ENCODE measurements at regions not wholly inside any gene's neighbourhood (a gene's known extent, or its start where the extent isn't known, plus 50 kb on each side); places are given as distances from the start of the nearest gene placed in this dataset.

- Histone ChIP-seq H3K36me3 (no peaks in the 10 kb centered on the region), H3K27me3 (no peaks in the 10 kb centered on the region), H3K4me3 (no peak overlapping the region), H3K9me3 (no peaks in the 10 kb centered on the region), H3K4me1 (no peaks in the 10 kb centered on the region), H3K27ac (no peak overlapping the region)
- intact Hi-C loops (cut with DNase I; ENCODE audit: low total_unique reads), result no loop called here
- DNase-seq (ENCODE audit: low spot score in 2 of 2), result no peak
- TF ChIP-seq, protein P1, sequence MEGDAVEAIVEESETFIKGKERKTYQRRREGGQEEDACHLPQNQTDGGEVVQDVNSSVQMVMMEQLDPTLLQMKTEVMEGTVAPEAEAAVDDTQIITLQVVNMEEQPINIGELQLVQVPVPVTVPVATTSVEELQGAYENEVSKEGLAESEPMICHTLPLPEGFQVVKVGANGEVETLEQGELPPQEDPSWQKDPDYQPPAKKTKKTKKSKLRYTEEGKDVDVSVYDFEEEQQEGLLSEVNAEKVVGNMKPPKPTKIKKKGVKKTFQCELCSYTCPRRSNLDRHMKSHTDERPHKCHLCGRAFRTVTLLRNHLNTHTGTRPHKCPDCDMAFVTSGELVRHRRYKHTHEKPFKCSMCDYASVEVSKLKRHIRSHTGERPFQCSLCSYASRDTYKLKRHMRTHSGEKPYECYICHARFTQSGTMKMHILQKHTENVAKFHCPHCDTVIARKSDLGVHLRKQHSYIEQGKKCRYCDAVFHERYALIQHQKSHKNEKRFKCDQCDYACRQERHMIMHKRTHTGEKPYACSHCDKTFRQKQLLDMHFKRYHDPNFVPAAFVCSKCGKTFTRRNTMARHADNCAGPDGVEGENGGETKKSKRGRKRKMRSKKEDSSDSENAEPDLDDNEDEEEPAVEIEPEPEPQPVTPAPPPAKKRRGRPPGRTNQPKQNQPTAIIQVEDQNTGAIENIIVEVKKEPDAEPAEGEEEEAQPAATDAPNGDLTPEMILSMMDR (IDR thresholded peaks at IDR 0.05), result no peak
- TF ChIP-seq POLR2AphosphoS5 (IDR thresholded peaks at IDR 0.05), result no peak
- TF ChIP-seq POLR2A (IDR thresholded peaks at IDR 0.05), result no peak
Measured at GRCh38 chr13:31468114-31468902, 268.5 kb downstream of the B3GLCT start.

DNA sequence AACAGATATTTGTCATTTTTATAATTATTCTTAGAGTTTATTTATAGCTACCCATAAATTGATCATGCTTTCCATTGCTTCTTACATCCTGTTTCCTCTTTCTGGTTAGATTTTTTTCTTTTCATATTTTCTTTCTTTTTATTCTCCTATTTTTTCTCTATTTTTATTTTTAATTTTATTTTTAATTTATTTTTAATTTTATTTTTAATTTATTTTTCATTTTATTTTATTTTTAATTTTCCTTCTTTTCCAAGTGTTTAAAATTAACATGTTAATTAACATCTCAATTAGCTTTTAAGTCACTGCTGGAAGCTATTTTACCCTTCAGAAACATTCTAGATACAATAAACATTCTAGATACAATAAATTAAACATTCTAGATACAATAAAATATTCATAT, 269.6 kb downstream of the B3GLCT start:
- H3K4me3 ChIP-seq, result no peak overlapping the region
- no peaks in the 10 kb centered on the region for H3K27me3 ChIP-seq
- no peak for DNase-seq (ENCODE audit: low spot score in 2 of 2)
- no peaks in the 10 kb centered on the region for H3K9me3 ChIP-seq
- H3K36me3 ChIP-seq, result no peaks in the 10 kb centered on the region
- no peaks in the 10 kb centered on the region for H3K4me1 ChIP-seq
- H3K27ac ChIP-seq, result no peak overlapping the region
- TF ChIP-seq, protein P1 (IDR thresholded peaks at IDR 0.05), result no peak
- TF ChIP-seq POLR2A (IDR thresholded peaks at IDR 0.05) (no peak), POLR2AphosphoS5 (IDR thresholded peaks at IDR 0.05) (no peak)
- intact Hi-C loops (cut with DNase I; ENCODE audit: low total_unique reads), result no loop called here

DNA sequence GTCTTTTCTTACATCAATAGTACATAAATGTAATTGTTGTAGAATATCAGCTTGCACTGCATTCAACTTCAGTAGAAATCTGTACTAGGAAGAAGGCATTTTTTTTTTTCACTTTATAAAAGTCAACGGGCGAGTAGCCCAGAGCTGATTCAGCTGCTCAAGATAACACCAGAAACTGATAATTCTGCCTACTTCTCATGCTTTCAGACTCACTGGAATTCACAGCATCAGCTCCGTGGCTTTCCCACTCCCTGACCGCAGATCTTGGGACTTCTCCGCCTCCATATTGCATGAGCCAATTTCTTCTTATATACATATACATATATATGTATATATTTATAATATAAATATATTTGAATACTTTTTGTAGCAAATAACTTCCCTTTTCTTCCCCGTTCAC, 263.1 kb upstream of the RXFP2 start:
- Histone ChIP-seq H3K9me3 (no peaks in the 10 kb centered on the region), H3K36me3 (no peaks in the 10 kb centered on the region), H3K4me1 (no peaks in the 10 kb centered on the region), H3K27ac (no peak overlapping the region), H3K27me3 (no peaks in the 10 kb centered on the region), H3K4me3 (no peak overlapping the region)
- DNase-seq (ENCODE audit: low spot score in 2 of 2), result no peak
- intact Hi-C loops (cut with DNase I; ENCODE audit: low total_unique reads), result no loop called here
- TF ChIP-seq POLR2AphosphoS5 (IDR thresholded peaks at IDR 0.05) (no peak), POLR2A (IDR thresholded peaks at IDR 0.05) (no peak)
- TF ChIP-seq, protein P1 (IDR thresholded peaks at IDR 0.05), result no peak

- intact Hi-C loops (cut with DNase I; ENCODE audit: low total_unique reads), result no loop called here
- Histone ChIP-seq H3K27ac (no peak overlapping the region), H3K36me3 (no peaks in the 10 kb centered on the region), H3K4me1 (no peaks in the 10 kb centered on the region), H3K27me3 (no peaks in the 10 kb centered on the region), H3K4me3 (no peak overlapping the region), H3K9me3 (no peaks in the 10 kb centered on the region)
- TF ChIP-seq, protein P1 (IDR thresholded peaks at IDR 0.05), result peak in 1 of 3 donors; percentile 14
- no peak for TF ChIP-seq POLR2AphosphoS5 (IDR thresholded peaks at IDR 0.05)
- no peak for DNase-seq (ENCODE audit: low spot score in 2 of 2)
Measured at GRCh38 chr13:31476753-31477152, 262.6 kb upstream of the RXFP2 start.

DNA sequence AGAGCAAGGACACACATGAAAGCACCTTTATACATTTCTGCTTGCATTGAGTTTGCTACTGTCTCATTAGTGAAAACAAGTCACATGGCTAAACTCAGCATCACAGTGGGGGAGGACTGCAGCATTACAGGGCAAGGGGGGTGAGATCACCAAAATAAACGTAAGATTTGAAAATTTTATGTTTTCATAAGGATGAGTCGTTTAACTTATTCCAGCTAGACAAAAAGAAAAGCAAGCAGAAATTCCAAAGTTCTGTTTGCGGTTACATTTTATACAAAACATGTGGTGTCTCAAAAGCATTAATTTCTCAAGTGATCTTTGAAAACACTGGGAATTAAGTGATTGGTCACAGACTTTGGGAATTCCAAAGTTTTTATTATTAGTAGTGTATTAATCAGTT, 261.4 kb upstream of the RXFP2 start:
- Histone ChIP-seq H3K36me3 (no peaks in the 10 kb centered on the region), H3K27me3 (no peaks in the 10 kb centered on the region), H3K4me1 (no peaks in the 10 kb centered on the region), H3K4me3 (no peak overlapping the region), H3K9me3 (no peaks in the 10 kb centered on the region), H3K27ac (peak overlapping the region in 1 of 2 donors; percentile 38)
- no peak for DNase-seq (ENCODE audit: low spot score in 2 of 2)
- intact Hi-C loops (cut with DNase I; ENCODE audit: low total_unique reads), result loop anchor here (2.0 kb wide), 1 partner anchor 65 kb away; no protein-coding TSS in a partner anchor
- TF ChIP-seq POLR2AphosphoS5 (IDR thresholded peaks at IDR 0.05) (no peak), POLR2A (IDR thresholded peaks at IDR 0.05) (no peak)
- TF ChIP-seq, protein P1 (IDR thresholded peaks at IDR 0.05), result no peak

All from breast epithelium (tissue), 4 donors.